ENCODE measurements at regions not wholly inside any gene's neighbourhood (a gene's known extent, or its start where the extent isn't known, plus 50 kb on each side); places are given as distances from the start of the nearest gene placed in this dataset.
"Not testable (repeated sequence)": the region's sequence is repeated elsewhere in the genome, so short reads cannot be mapped to it uniquely, and the experiment has no call there.

GRCh38 chr18:22827741-22828140 lies 105.4 kb upstream of the RBBP8 start:
- no peak for DNase-seq (ENCODE audit: low spot score)
- TF ChIP-seq, protein P1, sequence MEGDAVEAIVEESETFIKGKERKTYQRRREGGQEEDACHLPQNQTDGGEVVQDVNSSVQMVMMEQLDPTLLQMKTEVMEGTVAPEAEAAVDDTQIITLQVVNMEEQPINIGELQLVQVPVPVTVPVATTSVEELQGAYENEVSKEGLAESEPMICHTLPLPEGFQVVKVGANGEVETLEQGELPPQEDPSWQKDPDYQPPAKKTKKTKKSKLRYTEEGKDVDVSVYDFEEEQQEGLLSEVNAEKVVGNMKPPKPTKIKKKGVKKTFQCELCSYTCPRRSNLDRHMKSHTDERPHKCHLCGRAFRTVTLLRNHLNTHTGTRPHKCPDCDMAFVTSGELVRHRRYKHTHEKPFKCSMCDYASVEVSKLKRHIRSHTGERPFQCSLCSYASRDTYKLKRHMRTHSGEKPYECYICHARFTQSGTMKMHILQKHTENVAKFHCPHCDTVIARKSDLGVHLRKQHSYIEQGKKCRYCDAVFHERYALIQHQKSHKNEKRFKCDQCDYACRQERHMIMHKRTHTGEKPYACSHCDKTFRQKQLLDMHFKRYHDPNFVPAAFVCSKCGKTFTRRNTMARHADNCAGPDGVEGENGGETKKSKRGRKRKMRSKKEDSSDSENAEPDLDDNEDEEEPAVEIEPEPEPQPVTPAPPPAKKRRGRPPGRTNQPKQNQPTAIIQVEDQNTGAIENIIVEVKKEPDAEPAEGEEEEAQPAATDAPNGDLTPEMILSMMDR (IDR thresholded peaks at IDR 0.05; ENCODE audit: extremely low read depth, insufficient read depth, missing control alignments): no peak
- in situ Hi-C loops (cut with MboI; ENCODE audit: low pct_unique_long_range_greater_than_20kb, low sequenced_read_pairs, unreplicated experiment): no loop called here

GRCh38 chr18:22828171-22828570 lies 105.0 kb upstream of the RBBP8 start:
- in situ Hi-C loops (cut with MboI; ENCODE audit: low pct_unique_long_range_greater_than_20kb, low sequenced_read_pairs, unreplicated experiment): no loop called here
- DNase-seq (ENCODE audit: low spot score): no peak
- TF ChIP-seq, protein P1 (IDR thresholded peaks at IDR 0.05; ENCODE audit: extremely low read depth, insufficient read depth, missing control alignments): no peak

GRCh38 chr18:22828583-22828982 lies 104.5 kb upstream of the RBBP8 start:
- DNase-seq (ENCODE audit: low spot score); in situ Hi-C loops (cut with MboI; ENCODE audit: low pct_unique_long_range_greater_than_20kb, low sequenced_read_pairs, unreplicated experiment): not testable (repeated sequence)

- in situ Hi-C loops (cut with MboI; ENCODE audit: low pct_unique_long_range_greater_than_20kb, low sequenced_read_pairs, unreplicated experiment): no loop called here
- TF ChIP-seq, protein P1 (IDR thresholded peaks at IDR 0.05; ENCODE audit: extremely low read depth, insufficient read depth, missing control alignments): no peak
- DNase-seq (ENCODE audit: low spot score): no peak
Measured at GRCh38 chr18:22829781-22830180, 103.3 kb upstream of the RBBP8 start.

GRCh38 chr18:22830511-22830910 lies 102.6 kb upstream of the RBBP8 start:
- in situ Hi-C loops (cut with MboI; ENCODE audit: low pct_unique_long_range_greater_than_20kb, low sequenced_read_pairs, unreplicated experiment): no loop called here

GRCh38 chr18:22831441-22831904 lies 101.7 kb upstream of the RBBP8 start:
- DNase-seq (ENCODE audit: low spot score): no peak
- in situ Hi-C loops (cut with MboI; ENCODE audit: low pct_unique_long_range_greater_than_20kb, low sequenced_read_pairs, unreplicated experiment): no loop called here
- TF ChIP-seq, protein P1 (IDR thresholded peaks at IDR 0.05; ENCODE audit: extremely low read depth, insufficient read depth, missing control alignments): no peak

More at GRCh38 chr18:22830511-22830910, 102.6 kb upstream of the RBBP8 start:
- DNase-seq (ENCODE audit: low spot score): no peak
- TF ChIP-seq, protein P1 (IDR thresholded peaks at IDR 0.05; ENCODE audit: extremely low read depth, insufficient read depth, missing control alignments): no peak

DNA sequence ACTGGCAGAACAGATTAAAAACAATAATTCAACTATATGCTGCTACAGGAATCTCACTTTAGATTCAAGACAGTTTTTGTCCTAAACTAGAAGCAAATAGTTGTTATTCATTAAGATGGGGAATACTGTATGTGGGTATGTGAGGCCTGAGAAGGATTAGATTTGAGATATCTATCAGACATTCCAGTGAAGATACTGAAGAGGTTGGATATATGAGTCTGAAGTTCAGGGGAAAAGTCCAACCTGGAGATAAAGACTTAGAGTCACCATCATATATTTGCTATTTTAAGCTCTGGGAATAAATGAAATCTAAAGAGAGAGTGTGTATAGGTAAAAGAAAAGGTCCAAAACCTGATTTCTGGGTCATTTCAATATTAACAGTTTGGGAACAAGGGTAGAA lies 96.2 kb upstream of the RBBP8 start:
- TF ChIP-seq, protein P1 (IDR thresholded peaks at IDR 0.05; ENCODE audit: extremely low read depth, insufficient read depth, missing control alignments): no peak
- no peak for DNase-seq (ENCODE audit: low spot score)
- in situ Hi-C loops (cut with MboI; ENCODE audit: low pct_unique_long_range_greater_than_20kb, low sequenced_read_pairs, unreplicated experiment): no loop called here
